HL-60 (cell line): ENCODE measurements at regions not wholly inside any gene's neighbourhood (a gene's known extent, or its start where the extent isn't known, plus 50 kb on each side); places are given as distances from the start of the nearest gene placed in this dataset.

Source experiments
- CTCF ChIP-seq: IDR thresholded peaks from one replicate; pipeline ENCODE4 v1.5.1; 2011; ENCODE audit warnings: low read length, control low read depth, inconsistent platforms; ENCODE audit not compliant: insufficient read depth
- REST ChIP-seq: IDR thresholded peaks from 2 replicates; pipeline ENCODE4 v1.6.1; 2012; ENCODE audit warnings: low read depth; ENCODE audit not compliant: insufficient replicate concordance

- TF ChIP-seq CTCF = peak; percentile 18
- no peak for TF ChIP-seq REST
These were observed 105.7 kb upstream of the GAREM1 start for GRCh38 chr18:32576296-32576916.
